ENCODE measurements at regions not wholly inside any gene's neighbourhood (a gene's known extent, or its start where the extent isn't known, plus 50 kb on each side); places are given as distances from the start of the nearest gene placed in this dataset.

GRCh38 chr4:107156443-107156842 lies 120.3 kb upstream of the DKK2 start:
- no peak for TF ChIP-seq EP300 (IDR thresholded peaks at IDR 0.05)
- no peak for TF ChIP-seq CTCF (IDR thresholded peaks at IDR 0.05)
- no peak for TF ChIP-seq POLR2A (IDR thresholded peaks at IDR 0.05; ENCODE audit: low read depth)
- TF ChIP-seq POLR2AphosphoS5 (IDR thresholded peaks at IDR 0.05) = no peak
